ENCODE measurements at regions not wholly inside any gene's neighbourhood (a gene's known extent, or its start where the extent isn't known, plus 50 kb on each side); places are given as distances from the start of the nearest gene placed in this dataset.

DNA sequence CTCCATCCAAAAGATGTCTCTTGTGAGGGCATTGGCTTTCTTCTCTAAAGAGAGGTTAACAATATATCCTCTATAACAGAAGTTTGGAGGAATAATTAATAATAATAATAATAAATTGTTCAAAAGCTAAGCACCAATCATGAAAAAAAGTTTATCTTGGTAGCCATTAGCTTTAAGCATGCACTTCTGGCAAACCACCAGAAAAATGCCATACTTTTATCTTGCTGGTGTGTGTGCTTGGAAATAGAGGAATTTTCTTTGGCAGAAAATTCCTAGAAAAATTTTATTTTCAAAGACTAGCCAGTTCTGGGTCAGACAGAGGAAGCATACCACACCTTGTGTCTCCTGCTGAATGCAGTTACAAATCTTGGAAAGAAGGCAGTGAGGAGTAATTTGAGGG lies 52.5 kb upstream of the NPY start:
- TF ChIP-seq, protein P1, sequence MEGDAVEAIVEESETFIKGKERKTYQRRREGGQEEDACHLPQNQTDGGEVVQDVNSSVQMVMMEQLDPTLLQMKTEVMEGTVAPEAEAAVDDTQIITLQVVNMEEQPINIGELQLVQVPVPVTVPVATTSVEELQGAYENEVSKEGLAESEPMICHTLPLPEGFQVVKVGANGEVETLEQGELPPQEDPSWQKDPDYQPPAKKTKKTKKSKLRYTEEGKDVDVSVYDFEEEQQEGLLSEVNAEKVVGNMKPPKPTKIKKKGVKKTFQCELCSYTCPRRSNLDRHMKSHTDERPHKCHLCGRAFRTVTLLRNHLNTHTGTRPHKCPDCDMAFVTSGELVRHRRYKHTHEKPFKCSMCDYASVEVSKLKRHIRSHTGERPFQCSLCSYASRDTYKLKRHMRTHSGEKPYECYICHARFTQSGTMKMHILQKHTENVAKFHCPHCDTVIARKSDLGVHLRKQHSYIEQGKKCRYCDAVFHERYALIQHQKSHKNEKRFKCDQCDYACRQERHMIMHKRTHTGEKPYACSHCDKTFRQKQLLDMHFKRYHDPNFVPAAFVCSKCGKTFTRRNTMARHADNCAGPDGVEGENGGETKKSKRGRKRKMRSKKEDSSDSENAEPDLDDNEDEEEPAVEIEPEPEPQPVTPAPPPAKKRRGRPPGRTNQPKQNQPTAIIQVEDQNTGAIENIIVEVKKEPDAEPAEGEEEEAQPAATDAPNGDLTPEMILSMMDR (IDR thresholded peaks at IDR 0.05; ENCODE audit: low read depth, low read length): no peak
- DNase-seq (ENCODE audit: low read depth, low spot score): no peak
- H3K4me3 ChIP-seq (ENCODE audit: low read depth, low read length): no peak overlapping the region
- in situ Hi-C loops (cut with HindIII; ENCODE audit: low sequenced_read_pairs): no loop called here

DNA sequence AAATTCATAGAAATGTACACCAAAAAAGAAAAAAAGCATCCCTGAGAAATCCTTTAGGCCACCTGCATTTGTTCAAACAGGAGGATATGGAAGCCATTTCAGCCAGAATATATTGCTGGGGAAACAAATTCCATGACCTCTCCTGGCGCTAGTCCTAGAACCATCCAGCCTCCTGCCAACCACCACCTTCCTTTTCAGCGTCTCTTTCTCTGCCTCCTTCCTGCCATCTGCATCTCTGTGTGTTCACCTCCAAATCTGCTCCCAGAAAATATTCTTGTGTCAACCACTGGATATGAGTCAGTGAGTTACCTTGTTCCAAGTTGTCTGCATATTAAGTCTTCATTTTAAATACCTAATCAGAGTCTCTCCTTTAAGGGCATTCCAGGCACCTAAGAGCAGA lies 50.6 kb upstream of the NPY start:
- in situ Hi-C loops (cut with HindIII; ENCODE audit: low sequenced_read_pairs): no loop called here
- DNase-seq (ENCODE audit: low read depth, low spot score): no peak
- H3K4me3 ChIP-seq (ENCODE audit: low read depth, low read length): no peak overlapping the region
- TF ChIP-seq, protein P1 (IDR thresholded peaks at IDR 0.05; ENCODE audit: low read depth, low read length): no peak
